Muscle of back (tissue), 3 donors: ENCODE measurements at regions not wholly inside any gene's neighbourhood (a gene's known extent, or its start where the extent isn't known, plus 50 kb on each side); places are given as distances from the start of the nearest gene placed in this dataset.
"Not testable (repeated sequence)": the region's sequence is repeated elsewhere in the genome, so short reads cannot be mapped to it uniquely, and the experiment has no call there.

Source experiments
- DNase-seq, 3 donors: peaks; one replicate each; pipeline versions ENCODE4 v3.0.0 to v3.0.0-alpha.2; 2013

- not testable (repeated sequence) for DNase-seq
Measured at GRCh38 chr11:116338500-116338899, 434.3 kb downstream of the BUD13 start.

- no peak for DNase-seq
Measured at GRCh38 chr11:116336540-116336939, 436.2 kb downstream of the BUD13 start.

DNA sequence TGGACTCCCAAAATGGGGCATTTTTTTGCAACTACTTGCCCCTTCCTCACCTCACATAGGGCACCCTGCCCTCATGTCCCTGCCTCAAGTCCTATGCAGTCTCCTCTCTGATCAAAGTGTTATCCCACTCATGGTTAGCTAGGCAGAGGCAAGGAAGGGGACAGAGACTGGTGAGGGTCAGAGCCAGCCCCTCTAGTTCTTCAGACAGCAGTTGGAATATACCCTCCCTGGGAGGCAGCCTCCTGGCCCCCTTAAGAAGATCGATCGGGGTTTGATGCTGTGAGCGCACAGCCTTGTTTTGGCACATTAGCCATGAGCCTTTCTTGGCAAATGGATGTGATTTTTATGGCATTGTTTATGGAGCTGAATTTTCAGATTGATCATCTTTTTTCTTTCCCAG is 436.9 kb downstream of the BUD13 start:
- no peak for DNase-seq

GRCh38 chr11:116335078-116335477 is 437.7 kb downstream of the BUD13 start:
- DNase-seq: no peak

DNA sequence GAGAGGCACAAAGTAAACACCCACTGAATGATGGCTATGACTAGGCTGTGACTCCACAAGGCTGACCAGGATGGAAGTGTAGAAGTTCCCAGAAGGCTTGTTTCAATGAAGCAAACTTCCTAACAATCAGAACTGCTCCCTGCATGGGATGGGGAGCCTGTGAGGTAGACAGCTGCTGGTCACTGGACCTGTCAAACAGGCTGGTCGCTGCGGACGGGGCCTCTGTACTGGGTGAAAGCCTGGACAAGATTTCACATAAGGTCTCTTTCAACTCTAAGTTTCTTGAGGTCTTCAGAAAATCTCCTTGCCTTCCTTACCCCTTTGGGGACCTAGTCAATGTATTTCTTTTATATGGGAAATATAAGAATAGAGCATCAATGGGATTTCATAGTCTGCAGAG is 438.2 kb downstream of the BUD13 start:
- DNase-seq: no peak

DNA sequence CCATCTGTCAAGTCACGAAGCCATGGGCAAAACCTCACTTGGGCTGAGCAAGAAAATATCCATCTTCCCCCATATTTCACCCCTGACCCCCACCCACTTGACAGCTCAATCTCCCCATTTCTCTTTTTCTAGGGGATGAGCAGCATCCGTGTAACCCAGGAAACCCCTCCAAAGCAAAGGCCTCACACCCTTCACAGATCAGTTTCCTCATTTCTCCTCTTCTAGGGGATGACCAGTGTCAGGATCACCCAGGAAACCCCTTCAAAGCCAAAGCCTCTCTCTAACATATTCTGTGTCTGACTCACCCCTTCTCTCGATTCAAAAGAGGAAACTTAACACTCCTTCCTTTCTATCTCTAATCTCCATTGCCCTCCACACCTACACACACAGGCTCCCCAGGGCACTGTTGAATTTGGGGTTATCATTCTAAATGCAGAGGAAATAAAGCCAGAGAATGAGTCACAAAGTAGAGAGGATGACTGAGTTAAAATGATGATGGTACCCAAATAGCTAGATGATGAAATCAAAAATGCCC is 439.7 kb downstream of the BUD13 start:
- no peak for DNase-seq

- no peak for DNase-seq
Measured at GRCh38 chr11:116332391-116332790, 440.4 kb downstream of the BUD13 start.

GRCh38 chr11:116331381-116331780 is 441.4 kb downstream of the BUD13 start:
- no peak for DNase-seq

- DNase-seq: no peak
Measured at GRCh38 chr11:116330439-116331185, 442.2 kb downstream of the BUD13 start.

DNA sequence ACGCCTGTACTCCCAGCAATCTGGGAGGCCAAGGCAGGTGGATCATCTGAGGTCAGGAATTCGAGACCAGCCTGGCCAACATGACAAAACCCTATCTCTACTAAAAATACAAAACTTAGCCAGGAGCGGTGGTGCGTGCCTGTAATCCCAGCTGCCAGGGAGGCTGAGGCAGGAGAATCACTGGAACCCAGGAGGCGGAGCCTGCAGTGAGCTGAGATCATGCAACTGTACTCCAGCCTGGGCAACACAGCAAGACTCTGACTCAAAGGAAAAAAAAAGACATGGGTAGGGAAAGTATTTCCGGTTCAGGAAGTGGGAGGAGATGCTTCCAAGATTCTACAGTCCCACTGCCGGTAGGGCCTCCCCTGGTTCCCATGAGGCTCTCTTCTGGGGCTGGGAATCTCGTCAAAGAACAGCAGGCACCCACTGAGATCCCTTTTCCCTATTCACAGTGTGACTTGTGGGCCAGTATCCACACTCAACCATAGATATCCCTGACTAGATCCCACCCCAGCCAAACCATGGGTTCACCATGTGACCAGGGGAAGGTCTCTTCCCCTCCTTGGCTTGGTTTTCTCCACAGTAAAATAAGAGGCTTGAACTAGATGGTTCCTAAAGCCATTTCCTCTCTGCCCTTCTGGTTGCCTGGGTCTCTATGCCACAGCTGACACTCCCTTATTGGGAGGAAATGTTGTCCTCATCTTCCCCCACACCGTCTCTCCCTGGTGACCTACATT is 443.3 kb downstream of the BUD13 start:
- DNase-seq: no peak

DNA sequence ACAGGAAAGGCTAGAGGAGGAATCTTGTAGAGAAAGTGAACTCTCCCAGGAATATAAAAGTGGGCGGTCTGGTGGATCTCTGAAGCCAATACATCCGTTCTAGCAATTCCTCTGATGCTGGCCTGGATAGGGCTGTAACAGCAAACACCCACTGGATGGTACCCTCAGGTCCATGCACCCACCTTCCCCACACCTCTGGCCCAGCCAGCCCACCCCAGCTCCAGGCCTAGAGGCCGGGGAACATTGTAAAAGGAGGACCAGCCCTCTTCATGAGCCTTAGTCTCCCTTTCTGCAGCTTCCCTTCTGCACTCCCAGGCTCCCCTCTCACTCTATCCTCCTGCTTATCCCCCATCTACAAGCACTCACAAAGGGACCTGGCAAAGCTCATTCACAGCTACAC is 443.9 kb downstream of the BUD13 start:
- no peak for DNase-seq

DNA sequence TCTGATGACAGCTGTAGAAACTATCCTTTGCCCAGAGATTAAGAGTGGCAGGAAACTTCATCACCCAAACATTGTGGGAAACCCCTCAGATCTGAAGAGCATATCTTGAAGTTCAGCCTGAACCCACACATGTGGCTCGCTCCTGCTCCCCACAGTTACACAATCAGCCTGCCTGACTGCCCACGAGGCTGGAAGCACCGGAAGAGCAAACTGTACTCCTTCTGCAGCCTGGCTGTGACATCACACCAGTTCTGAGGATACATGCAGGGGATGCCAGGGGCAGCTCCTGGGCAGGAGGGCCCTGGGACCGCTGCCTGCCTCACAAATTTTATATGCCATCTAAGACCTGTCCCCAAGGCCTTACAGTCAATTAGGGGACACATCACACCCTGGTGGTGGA is 444.4 kb downstream of the BUD13 start:
- no peak for DNase-seq

DNA sequence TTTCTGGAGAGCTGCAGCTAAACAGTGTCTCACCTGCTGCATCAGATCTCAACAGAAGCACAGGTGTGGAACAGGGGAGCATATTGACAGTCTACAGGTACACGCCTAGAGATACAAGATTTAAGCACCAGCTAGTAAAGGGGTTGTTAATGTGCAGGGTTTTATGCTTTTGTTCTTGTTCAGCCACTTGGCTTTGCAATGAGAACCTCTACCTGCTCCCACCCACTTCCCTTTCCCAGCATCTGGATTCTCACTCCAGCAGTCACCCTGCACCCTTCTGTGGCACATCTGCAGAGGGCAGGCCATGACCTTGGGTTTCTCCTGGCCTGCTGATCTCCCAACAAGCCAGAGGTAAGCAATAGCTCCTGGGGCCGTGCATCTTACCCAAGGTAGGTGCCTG is 446.6 kb downstream of the BUD13 start:
- no peak for DNase-seq

DNA sequence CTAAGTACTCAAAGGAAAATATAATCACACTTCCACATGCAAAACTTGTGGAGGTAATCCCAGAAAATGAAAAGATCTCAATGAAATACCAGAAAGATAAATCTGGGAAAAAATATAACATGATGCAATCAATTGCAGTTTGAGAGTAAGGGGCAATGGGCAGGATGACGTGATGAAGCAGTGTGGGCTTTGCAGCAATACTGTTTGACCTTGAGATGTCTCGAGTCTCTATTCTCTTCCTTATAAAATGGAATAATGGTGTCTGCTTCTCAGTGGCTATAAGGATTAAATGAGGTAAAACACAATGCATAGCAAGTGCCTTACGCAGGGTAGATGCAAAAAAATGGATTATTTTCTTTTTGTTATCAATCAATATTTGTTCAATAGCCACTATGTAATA is 447.5 kb downstream of the BUD13 start:
- no peak for DNase-seq

- not testable (repeated sequence) for DNase-seq
Measured at GRCh38 chr11:116324077-116324476, 448.7 kb downstream of the BUD13 start.

DNA sequence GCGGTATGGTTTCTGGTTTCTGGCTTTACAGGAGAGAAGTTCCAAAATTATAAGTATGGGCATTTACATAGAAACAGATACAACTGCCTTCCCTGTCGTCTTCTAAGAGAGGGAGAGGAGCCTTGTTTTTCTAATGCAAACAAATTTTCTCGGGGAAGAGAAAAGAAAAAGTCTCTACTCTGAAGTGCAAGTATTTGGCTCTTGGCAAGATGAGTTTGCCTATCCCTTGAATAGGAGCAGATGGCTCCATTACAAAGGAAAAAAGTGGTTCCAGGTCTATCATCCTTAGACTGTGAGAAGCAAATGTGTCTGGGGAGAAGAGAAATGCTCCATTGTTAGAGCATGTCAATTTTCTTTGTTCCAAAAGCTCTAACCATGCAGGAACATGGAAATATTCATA is 455.6 kb downstream of the BUD13 start:
- no peak for DNase-seq

- DNase-seq: no peak
Measured at GRCh38 chr11:116314006-116314405, 458.8 kb downstream of the BUD13 start.

DNA sequence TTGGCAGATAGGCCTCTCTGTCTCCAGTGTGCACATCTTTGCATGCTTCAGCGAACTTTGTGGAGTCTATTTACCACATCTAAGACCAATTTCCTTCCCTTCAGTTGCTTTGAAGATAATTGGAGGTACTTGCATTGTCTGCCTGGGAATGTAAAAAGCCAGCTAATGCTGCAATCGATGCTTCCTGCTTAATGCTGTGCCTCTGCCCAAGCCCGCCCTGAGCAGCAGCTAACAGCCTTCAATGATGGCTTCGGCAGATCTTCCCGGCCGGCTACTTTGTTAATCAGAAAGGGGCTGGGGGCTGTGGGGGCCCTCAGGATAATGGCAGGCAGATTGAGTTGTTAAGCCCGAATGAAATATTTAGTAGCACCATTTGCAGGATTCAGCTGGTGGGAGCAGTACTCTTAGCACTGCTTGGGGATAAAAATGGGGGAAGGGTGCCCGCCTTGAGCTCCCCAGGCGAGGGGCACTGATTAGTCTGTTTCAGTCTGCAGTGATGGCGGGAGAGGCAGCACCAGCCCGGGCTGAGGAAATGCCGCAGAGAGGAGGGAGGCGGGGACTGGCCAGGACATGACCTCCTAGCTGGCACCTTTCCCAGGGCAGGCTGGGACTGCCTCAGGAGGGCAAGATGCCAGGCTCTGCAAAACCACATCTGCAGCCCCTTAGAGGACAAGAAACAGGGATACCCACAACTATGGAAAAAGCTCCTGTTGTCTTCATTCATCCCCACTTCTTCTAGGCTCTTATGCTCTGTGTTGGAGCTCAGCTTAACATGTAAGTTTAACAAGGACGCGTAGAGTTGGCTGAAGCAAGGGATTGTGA is 460.0 kb downstream of the BUD13 start:
- DNase-seq: peak; percentile 49 to 79 (median 72)

- DNase-seq: no peak
Measured at GRCh38 chr11:116311206-116311605, 461.6 kb downstream of the BUD13 start.

GRCh38 chr11:116310698-116311097 is 462.1 kb downstream of the BUD13 start:
- no peak for DNase-seq

GRCh38 chr11:116310226-116310625 is 462.6 kb downstream of the BUD13 start:
- peak; percentile 25 to 52 (median 42) for DNase-seq

DNA sequence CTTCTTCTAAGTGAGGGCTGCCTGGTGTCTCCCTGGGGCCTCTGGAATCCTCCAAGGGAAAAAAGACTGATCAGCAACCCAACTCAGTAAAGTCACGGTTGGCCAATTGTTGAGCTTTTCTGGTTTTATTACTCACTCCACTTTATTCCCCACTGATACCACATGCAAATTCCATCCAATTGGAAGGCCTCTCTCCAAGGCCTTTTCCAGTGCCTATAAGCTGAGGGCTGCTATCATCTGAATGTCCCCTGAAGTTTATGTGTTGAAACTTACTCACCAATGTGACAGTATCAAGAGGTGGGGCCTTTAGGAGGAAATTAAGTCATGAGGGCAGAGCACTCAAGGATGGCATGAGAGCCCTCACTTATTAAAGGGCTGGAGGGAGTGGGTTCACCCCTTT is 463.3 kb downstream of the BUD13 start:
- no peak for DNase-seq
